Body of pancreas (tissue), 4 donors: ENCODE measurements at regions not wholly inside any gene's neighbourhood (a gene's known extent, or its start where the extent isn't known, plus 50 kb on each side); places are given as distances from the start of the nearest gene placed in this dataset.

Source experiments
- ATAC-seq: fragments of 150-250 bp; one replicate; pipeline ENCODE4 v1.9.1; 2016
- DNase-seq, 4 donors: peaks; one replicate each; pipeline ENCODE4 v3.0.0-alpha.2; 2019
- H3K27ac ChIP-seq, 4 donors: fragments of 200-600 bp; sonication (generic); 1 replicate in 3 of 4; 2 replicates in 1 of 4; pipeline versions ENCODE4 v1.5.1 to v1.6.1; 2016 to 2019; ENCODE audit warnings: mild to moderate bottlenecking in 1 of 4, mixed read lengths in 1 of 4, moderate library complexity in 1 of 4
- H3K27me3 ChIP-seq, 2 donors: fragments of 200-600 bp; sonication (generic); one replicate each; pipeline ENCODE4 v1.6.0; 2016; ENCODE audit warnings: mild to moderate bottlenecking in 1 of 2
- H3K36me3 ChIP-seq, 2 donors: fragments of 200-600 bp; sonication (generic); replicated peaks in 1 of 2; 2 replicates each; pipeline ENCODE4 v1.5.1; 2016; ENCODE audit warnings: low read depth in 2 of 2; ENCODE audit not compliant: insufficient read depth in 1 of 2
- H3K4me1 ChIP-seq: fragments of 200-600 bp; sonication (generic); one replicate; pipeline ENCODE4 v1.6.0; 2016
- H3K4me3 ChIP-seq, 2 donors: fragments of 200-600 bp; sonication (generic); 1 replicate in 1 of 2; 2 replicates in 1 of 2; pipeline ENCODE4 v1.5.1; 2016 to 2019
- H3K9me3 ChIP-seq, 3 donors: fragments of 200-600 bp; sonication (generic); 1 replicate in 2 of 3; 2 replicates in 1 of 3; pipeline ENCODE4 v1.5.1; 2016
- POLR2A ChIP-seq, 3 donors: fragments of 450-650 bp; IDR thresholded peaks; one replicate each; pipeline ENCODE4 v1.6.1; 2016; ENCODE audit warnings: antibody characterized with exemption in 3 of 3, mild to moderate bottlenecking in 2 of 3
- WGBS, 2 donors: methylation state at CpG; one replicate each; pipeline ENCODE4 v1.1.5; 2017; 5-methylcytosine and 5-hydroxymethylcytosine counted together
- intact Hi-C: fragments of 100-400 bp; cut with DNase I; formaldehyde crosslinking; loops from one replicate; pipeline ENCODE4 v1.15.1; 2023
- TF ChIP-seq, protein P1 (sequence below), 7 experiments: fragments of 450-650 bp in 4 of 7; fragments of 200-600 bp in 3 of 7; sonication (generic) in 3 of 7; IDR thresholded peaks; one replicate each; pipeline ENCODE4 v1.5.1; 2016 to 2019; ENCODE audit warnings: antibody characterized with exemption in 7 of 7

DNA sequence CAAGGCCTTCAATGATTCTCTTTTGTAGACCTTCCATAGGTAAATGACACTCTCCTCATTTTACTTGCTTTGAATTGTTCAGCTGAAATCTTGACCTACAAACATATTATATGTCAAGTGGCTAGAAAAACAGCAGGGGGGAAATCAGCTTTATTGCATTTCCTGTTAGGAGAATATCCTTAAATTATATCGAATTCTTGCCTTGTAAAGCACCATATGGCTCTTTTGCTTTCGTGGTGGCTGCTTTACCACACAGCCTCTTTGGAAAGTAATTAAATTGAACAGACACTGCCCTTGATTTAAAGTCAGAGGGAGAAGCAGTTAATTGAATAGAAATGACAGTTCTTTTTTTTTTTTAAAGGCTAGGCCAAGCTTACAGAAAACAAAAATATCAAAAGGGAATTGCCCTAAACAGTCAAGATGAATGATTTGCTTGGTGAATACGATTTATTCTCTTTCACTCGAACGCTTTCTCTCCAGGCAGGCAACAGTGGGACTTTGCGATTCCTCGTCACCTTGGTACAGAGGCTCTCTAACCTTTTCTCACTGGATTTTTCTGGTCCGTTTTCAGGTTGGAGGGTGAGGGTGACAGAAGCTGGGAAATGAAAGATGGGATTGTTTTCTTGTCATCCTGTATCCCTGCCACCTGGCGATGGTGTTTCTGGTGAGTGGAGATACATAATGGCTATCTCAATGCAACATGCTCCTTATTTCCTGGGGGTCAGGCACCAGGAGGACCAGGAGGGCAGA, 126.0 kb downstream of the GATA3 start:
- no peaks in the 10 kb centered on the region for H3K36me3 ChIP-seq
- WGBS, 2 donors = 64 to 75% methylated on average over 9 of the region's 9 CpGs
- TF ChIP-seq POLR2A (IDR thresholded peaks at IDR 0.05) = no peak
- TF ChIP-seq, protein P1, sequence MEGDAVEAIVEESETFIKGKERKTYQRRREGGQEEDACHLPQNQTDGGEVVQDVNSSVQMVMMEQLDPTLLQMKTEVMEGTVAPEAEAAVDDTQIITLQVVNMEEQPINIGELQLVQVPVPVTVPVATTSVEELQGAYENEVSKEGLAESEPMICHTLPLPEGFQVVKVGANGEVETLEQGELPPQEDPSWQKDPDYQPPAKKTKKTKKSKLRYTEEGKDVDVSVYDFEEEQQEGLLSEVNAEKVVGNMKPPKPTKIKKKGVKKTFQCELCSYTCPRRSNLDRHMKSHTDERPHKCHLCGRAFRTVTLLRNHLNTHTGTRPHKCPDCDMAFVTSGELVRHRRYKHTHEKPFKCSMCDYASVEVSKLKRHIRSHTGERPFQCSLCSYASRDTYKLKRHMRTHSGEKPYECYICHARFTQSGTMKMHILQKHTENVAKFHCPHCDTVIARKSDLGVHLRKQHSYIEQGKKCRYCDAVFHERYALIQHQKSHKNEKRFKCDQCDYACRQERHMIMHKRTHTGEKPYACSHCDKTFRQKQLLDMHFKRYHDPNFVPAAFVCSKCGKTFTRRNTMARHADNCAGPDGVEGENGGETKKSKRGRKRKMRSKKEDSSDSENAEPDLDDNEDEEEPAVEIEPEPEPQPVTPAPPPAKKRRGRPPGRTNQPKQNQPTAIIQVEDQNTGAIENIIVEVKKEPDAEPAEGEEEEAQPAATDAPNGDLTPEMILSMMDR (IDR thresholded peaks at IDR 0.05) = no peak
- ATAC-seq (no peak), DNase-seq (no peak)
- peaks cover 0 to 9% of the 10 kb centered on the region in 2 donors for H3K27me3 ChIP-seq
- no peak overlapping the region for H3K27ac ChIP-seq
- H3K9me3 ChIP-seq = no peaks in the 10 kb centered on the region
- no peak overlapping the region for H3K4me3 ChIP-seq
- intact Hi-C loops = no loop called here
- H3K4me1 ChIP-seq = no peaks in the 10 kb centered on the region

DNA sequence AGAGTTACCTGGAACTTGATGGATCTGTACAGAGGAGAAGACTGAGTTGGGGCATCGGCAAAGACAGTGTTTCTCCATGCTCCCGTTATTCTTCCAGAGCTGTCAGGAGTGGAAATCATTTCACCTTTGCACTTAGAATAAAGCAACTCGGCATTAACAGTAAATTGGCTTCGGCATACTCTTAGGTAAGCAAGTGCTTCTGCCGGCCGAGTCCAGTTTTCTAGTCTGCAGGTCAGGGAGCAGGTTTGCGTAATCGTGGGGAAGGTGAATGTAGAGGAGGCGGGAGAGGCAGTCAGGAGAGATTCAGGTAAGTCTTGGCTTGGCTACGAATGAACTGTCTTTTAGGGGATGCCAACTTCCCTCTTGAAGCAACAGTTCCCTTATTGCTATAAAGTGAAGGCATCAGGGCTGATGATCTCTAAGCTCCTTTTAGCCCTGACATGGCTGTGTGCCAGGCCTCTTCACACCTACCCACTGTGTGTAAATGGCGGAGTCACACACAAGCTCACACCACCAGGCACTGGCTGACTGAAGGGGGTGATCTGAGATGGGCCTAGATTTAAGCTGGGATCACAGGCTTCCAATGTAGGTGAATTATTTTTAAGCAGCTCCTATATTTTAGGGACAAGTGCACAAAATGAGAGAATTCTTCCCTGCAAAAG, 127.1 kb downstream of the GATA3 start:
- ATAC-seq = no peak
- H3K4me3 ChIP-seq = no peak overlapping the region
- WGBS, 2 donors = 65 to 69% methylated on average over 11 of the region's 11 CpGs
- H3K4me1 ChIP-seq = no peaks in the 10 kb centered on the region
- H3K27ac ChIP-seq = no peak overlapping the region
- intact Hi-C loops = no loop called here
- H3K9me3 ChIP-seq = no peaks in the 10 kb centered on the region
- DNase-seq = no peak
- TF ChIP-seq, protein P1 (IDR thresholded peaks at IDR 0.05) = no peak
- no peak for TF ChIP-seq POLR2A (IDR thresholded peaks at IDR 0.05)
- peaks cover 0 to 9% of the 10 kb centered on the region in 2 donors for H3K27me3 ChIP-seq
- H3K36me3 ChIP-seq = no peaks in the 10 kb centered on the region

DNA sequence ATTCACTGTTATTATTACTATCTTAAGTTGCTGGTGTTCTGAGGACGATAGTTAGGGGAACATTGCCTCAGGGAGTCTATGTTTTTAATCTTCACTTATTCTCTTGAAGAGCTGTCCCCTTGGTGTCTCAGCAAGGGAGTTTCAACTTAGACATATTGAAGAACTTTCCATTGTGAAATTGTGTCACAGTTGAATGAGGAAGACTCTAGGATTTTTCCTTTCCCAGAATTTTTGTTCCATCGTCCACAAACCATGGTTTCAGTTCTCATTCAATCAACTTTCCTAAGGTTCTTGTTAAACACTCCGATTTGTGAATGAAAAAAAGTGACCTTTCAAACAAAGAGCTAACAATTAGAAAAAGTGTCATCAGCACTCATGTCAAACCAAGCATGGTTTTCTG, 128.3 kb downstream of the GATA3 start:
- TF ChIP-seq, protein P1 (IDR thresholded peaks at IDR 0.05) = no peak
- TF ChIP-seq POLR2A (IDR thresholded peaks at IDR 0.05) = no peak

GRCh38 chr10:8183241-8183704, 128.8 kb downstream of the GATA3 start:
- no peak for ATAC-seq
- peak in 1 of 4 donors; percentile 3 for DNase-seq

More for the DNA sequence above, 128.3 kb downstream of the GATA3 start:
- Histone ChIP-seq H3K27ac (no peak overlapping the region), H3K4me1 (no peaks in the 10 kb centered on the region), H3K9me3 (no peaks in the 10 kb centered on the region), H3K36me3 (no peaks in the 10 kb centered on the region), H3K4me3 (no peak overlapping the region), H3K27me3 (peaks cover 0 to 9% of the 10 kb centered on the region in 2 donors)
- DNase-seq = no peak
- no peak for ATAC-seq
- WGBS, 2 donors = 44 to 52% methylated on average over 3 of the region's 3 CpGs
- intact Hi-C loops = no loop called here

More at GRCh38 chr10:8183241-8183704, 128.8 kb downstream of the GATA3 start:
- Histone ChIP-seq H3K4me1 (no peaks in the 10 kb centered on the region), H3K9me3 (no peaks in the 10 kb centered on the region), H3K27ac (no peak overlapping the region), H3K36me3 (no peaks in the 10 kb centered on the region), H3K27me3 (peaks cover 0 to 9% of the 10 kb centered on the region in 2 donors), H3K4me3 (no peak overlapping the region)
- WGBS, 2 donors = 31 to 36% methylated on average over 5 of the region's 5 CpGs
- no peak for TF ChIP-seq POLR2A (IDR thresholded peaks at IDR 0.05)
- TF ChIP-seq, protein P1 (IDR thresholded peaks at IDR 0.05) = no peak
- intact Hi-C loops = no loop called here
